GM12875 (cell line): ENCODE measurements at regions not wholly inside any gene's neighbourhood (a gene's known extent, or its start where the extent isn't known, plus 50 kb on each side); places are given as distances from the start of the nearest gene placed in this dataset.

Experiments
- H3K4me3 ChIP-seq: one replicate; pipeline ENCODE4 v1.5.1; 2011; ENCODE audit warnings: low read depth, low read length, control low read depth
- CTCF ChIP-seq: IDR thresholded peaks from 2 replicates; pipeline ENCODE4 v1.5.1; 2011; ENCODE audit warnings: low read depth, mild to moderate bottlenecking, control low read depth, inconsistent platforms, low read length, moderate library complexity, borderline replicate concordance; ENCODE audit not compliant: insufficient read depth

GRCh38 chr7:49174396-49174795, 250.0 kb downstream of the CDC14C start:
- no peak for TF ChIP-seq CTCF

GRCh38 chr7:49187543-49188268, 263.4 kb downstream of the CDC14C start:
- 0 out of 2 replicates have a peak, but pooled peaks have one; percentile 10 for TF ChIP-seq CTCF
- H3K4me3 ChIP-seq, result no peak overlapping the region

More at GRCh38 chr7:49174396-49174795, 250.0 kb downstream of the CDC14C start:
- no peak overlapping the region for H3K4me3 ChIP-seq

GRCh38 chr7:49228426-49229098, 304.2 kb downstream of the CDC14C start:
- TF ChIP-seq CTCF, result no peak
- H3K4me3 ChIP-seq, result no peak overlapping the region

- TF ChIP-seq CTCF, result no peak
- H3K4me3 ChIP-seq, result no peak overlapping the region
These were observed 304.9 kb downstream of the CDC14C start for GRCh38 chr7:49229246-49229645.

- no peak for TF ChIP-seq CTCF
- no peak overlapping the region for H3K4me3 ChIP-seq
These were observed 319.2 kb downstream of the CDC14C start for GRCh38 chr7:49243521-49243920.

GRCh38 chr7:49244543-49244942, 320.2 kb downstream of the CDC14C start:
- TF ChIP-seq CTCF, result no peak
- no peak overlapping the region for H3K4me3 ChIP-seq

- no peak for TF ChIP-seq CTCF
- no peak overlapping the region for H3K4me3 ChIP-seq
These were observed 320.7 kb downstream of the CDC14C start for GRCh38 chr7:49245062-49245461.
